Neural crest cell (in vitro differentiated cells): ENCODE measurements at regions not wholly inside any gene's neighbourhood (a gene's known extent, or its start where the extent isn't known, plus 50 kb on each side); places are given as distances from the start of the nearest gene placed in this dataset.

ENCODE experiments used
- DNase-seq: peaks from one replicate; pipeline ENCODE4 v3.0.0; 2021; ENCODE audit warnings: low read depth, mixed read lengths, low spot score
- H3K27ac Mint-ChIP-seq: one replicate; pipeline ENCODE4 v1.8.0; 2021; ENCODE audit warnings: mild to moderate bottlenecking, mixed read lengths; ENCODE audit not compliant: unreplicated experiment
- H3K27me3 Mint-ChIP-seq: 2 replicates; pipeline ENCODE4 v1.8.0; 2021; ENCODE audit warnings: low read depth, mild to moderate bottlenecking, mixed read lengths
- H3K36me3 Mint-ChIP-seq: 2 replicates; pipeline ENCODE4 v1.8.0; 2021; ENCODE audit warnings: low read depth, mild to moderate bottlenecking, mixed read lengths
- H3K4me1 Mint-ChIP-seq: 2 replicates; pipeline ENCODE4 v1.8.0; 2021; ENCODE audit warnings: mixed read lengths
- H3K4me3 Mint-ChIP-seq: one replicate; pipeline ENCODE4 v1.8.0; 2021; ENCODE audit warnings: mild to moderate bottlenecking, mixed read lengths
- H3K9me3 Mint-ChIP-seq: 2 replicates; pipeline ENCODE4 v1.8.0; 2021; ENCODE audit warnings: mixed read lengths
- TF ChIP-seq, protein P1 (sequence below): fragments of 200-600 bp; sonication (generic); conservative IDR thresholded peaks from 2 replicates; pipeline ENCODE4 v1.5.0; 2021; ENCODE audit warnings: antibody characterized with exemption, mild to moderate bottlenecking

GRCh38 chr10:31720546-31720945 lies 208.1 kb downstream of the ARHGAP12 start:
- peaks cover 16% of the 10 kb centered on the region for H3K36me3 Mint-ChIP-seq
- peaks cover 9% of the 10 kb centered on the region for H3K4me1 Mint-ChIP-seq
- no peak for DNase-seq
- no peak overlapping the region for H3K4me3 Mint-ChIP-seq
- no peak overlapping the region for H3K27ac Mint-ChIP-seq
- H3K27me3 Mint-ChIP-seq = no peaks in the 10 kb centered on the region
- H3K9me3 Mint-ChIP-seq = peaks cover 5% of the 10 kb centered on the region
- TF ChIP-seq, protein P1, sequence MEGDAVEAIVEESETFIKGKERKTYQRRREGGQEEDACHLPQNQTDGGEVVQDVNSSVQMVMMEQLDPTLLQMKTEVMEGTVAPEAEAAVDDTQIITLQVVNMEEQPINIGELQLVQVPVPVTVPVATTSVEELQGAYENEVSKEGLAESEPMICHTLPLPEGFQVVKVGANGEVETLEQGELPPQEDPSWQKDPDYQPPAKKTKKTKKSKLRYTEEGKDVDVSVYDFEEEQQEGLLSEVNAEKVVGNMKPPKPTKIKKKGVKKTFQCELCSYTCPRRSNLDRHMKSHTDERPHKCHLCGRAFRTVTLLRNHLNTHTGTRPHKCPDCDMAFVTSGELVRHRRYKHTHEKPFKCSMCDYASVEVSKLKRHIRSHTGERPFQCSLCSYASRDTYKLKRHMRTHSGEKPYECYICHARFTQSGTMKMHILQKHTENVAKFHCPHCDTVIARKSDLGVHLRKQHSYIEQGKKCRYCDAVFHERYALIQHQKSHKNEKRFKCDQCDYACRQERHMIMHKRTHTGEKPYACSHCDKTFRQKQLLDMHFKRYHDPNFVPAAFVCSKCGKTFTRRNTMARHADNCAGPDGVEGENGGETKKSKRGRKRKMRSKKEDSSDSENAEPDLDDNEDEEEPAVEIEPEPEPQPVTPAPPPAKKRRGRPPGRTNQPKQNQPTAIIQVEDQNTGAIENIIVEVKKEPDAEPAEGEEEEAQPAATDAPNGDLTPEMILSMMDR = no peak

DNA sequence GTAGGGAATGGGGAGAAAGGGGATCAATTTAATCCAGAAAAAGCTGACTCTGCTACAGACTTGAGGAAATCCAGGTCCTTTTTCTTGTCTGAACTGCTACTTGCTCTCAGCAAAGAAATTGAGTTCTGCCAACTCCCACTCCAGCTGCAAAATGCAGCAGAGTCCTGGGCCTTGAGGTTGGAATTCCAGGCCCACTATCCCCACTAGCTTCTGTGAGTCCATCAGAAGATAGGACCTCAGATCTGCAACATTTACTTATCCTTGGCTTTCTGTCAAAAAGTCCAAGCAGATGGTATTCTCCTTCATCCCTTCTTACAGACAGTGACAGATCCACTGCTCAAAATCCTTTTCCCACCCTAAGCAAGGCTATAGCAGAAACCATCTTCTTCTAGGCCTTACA lies 219.2 kb downstream of the ARHGAP12 start:
- peak overlapping the region; percentile 68 for H3K27ac Mint-ChIP-seq
- no peak for DNase-seq
- TF ChIP-seq, protein P1 = no peak
- H3K27me3 Mint-ChIP-seq = no peaks in the 10 kb centered on the region
- peak overlapping the region; percentile 71 for H3K4me3 Mint-ChIP-seq
- peaks cover 50% of the 10 kb centered on the region for H3K4me1 Mint-ChIP-seq
- peaks cover 12% of the 10 kb centered on the region for H3K9me3 Mint-ChIP-seq
- H3K36me3 Mint-ChIP-seq = peaks cover 29% of the 10 kb centered on the region

- H3K4me3 Mint-ChIP-seq = peak overlapping the region; percentile 71
- no peak for DNase-seq
Observed at GRCh38 chr10:31709028-31709427, 219.6 kb downstream of the ARHGAP12 start.

DNA sequence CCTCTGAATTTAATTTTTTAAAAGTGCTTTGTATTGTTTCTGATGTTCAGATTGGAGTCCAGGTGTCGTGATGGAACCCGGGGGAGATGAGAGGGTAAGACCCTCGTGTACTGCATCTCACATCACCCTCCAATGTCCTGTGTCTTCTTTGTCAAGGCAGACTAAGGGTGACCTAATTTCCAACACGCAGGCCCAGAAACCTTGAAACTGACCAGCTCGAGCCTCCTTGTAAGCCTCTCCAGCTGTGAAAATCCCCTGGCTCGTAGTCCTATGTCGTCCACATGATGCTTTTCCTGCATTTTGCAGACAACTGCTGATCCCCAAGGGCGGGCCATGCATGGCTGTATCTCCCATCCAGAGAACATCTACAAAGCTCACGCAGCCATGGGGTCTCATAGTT lies 220.2 kb downstream of the ARHGAP12 start:
- TF ChIP-seq, protein P1 = no peak
- Mint-ChIP-seq H3K27ac (peak overlapping the region; percentile 98), H3K4me3 (peak overlapping the region; percentile 71), H3K36me3 (peaks cover 34% of the 10 kb centered on the region), H3K4me1 (peaks cover 52% of the 10 kb centered on the region), H3K9me3 (peaks cover 14% of the 10 kb centered on the region), H3K27me3 (no peaks in the 10 kb centered on the region)
- no peak for DNase-seq

More at GRCh38 chr10:31709028-31709427, 219.6 kb downstream of the ARHGAP12 start:
- H3K27ac Mint-ChIP-seq = peak overlapping the region; percentile 98
- TF ChIP-seq, protein P1 = no peak
- no peaks in the 10 kb centered on the region for H3K27me3 Mint-ChIP-seq
- peaks cover 12% of the 10 kb centered on the region for H3K9me3 Mint-ChIP-seq
- H3K36me3 Mint-ChIP-seq = peaks cover 29% of the 10 kb centered on the region
- H3K4me1 Mint-ChIP-seq = peaks cover 52% of the 10 kb centered on the region

GRCh38 chr10:31708046-31708445 lies 220.6 kb downstream of the ARHGAP12 start:
- Mint-ChIP-seq H3K27ac (peak overlapping the region; percentile 98), H3K4me1 (peaks cover 52% of the 10 kb centered on the region), H3K4me3 (peak overlapping the region; percentile 71), H3K36me3 (peaks cover 35% of the 10 kb centered on the region), H3K27me3 (no peaks in the 10 kb centered on the region), H3K9me3 (peaks cover 14% of the 10 kb centered on the region)
- TF ChIP-seq, protein P1 = no peak
- no peak for DNase-seq
